ENCODE measurements at regions not wholly inside any gene's neighbourhood (a gene's known extent, or its start where the extent isn't known, plus 50 kb on each side); places are given as distances from the start of the nearest gene placed in this dataset.

- in situ Hi-C loops (cut with MboI; ENCODE audit: low pct_unique_long_range_greater_than_20kb, low sequenced_read_pairs, unreplicated experiment) = no loop called here
- TF ChIP-seq CTCF (IDR thresholded peaks at IDR 0.05; ENCODE audit: extremely low read depth, insufficient read depth, missing control alignments) = no peak
- no peak for DNase-seq (ENCODE audit: low spot score)
Observed at GRCh38 chr16:86398622-86399021, 111.7 kb upstream of the FOXF1 start.

GRCh38 chr16:86401126-86401525 is 109.2 kb upstream of the FOXF1 start:
- no peak for TF ChIP-seq CTCF (IDR thresholded peaks at IDR 0.05; ENCODE audit: extremely low read depth, insufficient read depth, missing control alignments)
- in situ Hi-C loops (cut with MboI; ENCODE audit: low pct_unique_long_range_greater_than_20kb, low sequenced_read_pairs, unreplicated experiment) = no loop called here
- DNase-seq (ENCODE audit: low spot score) = no peak

- in situ Hi-C loops (cut with MboI; ENCODE audit: low pct_unique_long_range_greater_than_20kb, low sequenced_read_pairs, unreplicated experiment) = no loop called here
- no peak for DNase-seq (ENCODE audit: low spot score)
- TF ChIP-seq CTCF (IDR thresholded peaks at IDR 0.05; ENCODE audit: extremely low read depth, insufficient read depth, missing control alignments) = no peak
Observed at GRCh38 chr16:86403085-86403484, 107.2 kb upstream of the FOXF1 start.

- TF ChIP-seq CTCF (IDR thresholded peaks at IDR 0.05; ENCODE audit: extremely low read depth, insufficient read depth, missing control alignments) = no peak
- in situ Hi-C loops (cut with MboI; ENCODE audit: low pct_unique_long_range_greater_than_20kb, low sequenced_read_pairs, unreplicated experiment) = no loop called here
- DNase-seq (ENCODE audit: low spot score) = no peak
Observed at GRCh38 chr16:86403541-86404163, 106.7 kb upstream of the FOXF1 start.

- in situ Hi-C loops (cut with MboI; ENCODE audit: low pct_unique_long_range_greater_than_20kb, low sequenced_read_pairs, unreplicated experiment) = no loop called here
- no peak for TF ChIP-seq CTCF (IDR thresholded peaks at IDR 0.05; ENCODE audit: extremely low read depth, insufficient read depth, missing control alignments)
- DNase-seq (ENCODE audit: low spot score) = no peak
Observed at GRCh38 chr16:86404678-86405077, 105.6 kb upstream of the FOXF1 start.

- in situ Hi-C loops (cut with MboI; ENCODE audit: low pct_unique_long_range_greater_than_20kb, low sequenced_read_pairs, unreplicated experiment) = no loop called here
- TF ChIP-seq CTCF (IDR thresholded peaks at IDR 0.05; ENCODE audit: extremely low read depth, insufficient read depth, missing control alignments) = no peak
- DNase-seq (ENCODE audit: low spot score) = no peak
Observed at GRCh38 chr16:86405319-86405718, 105.0 kb upstream of the FOXF1 start.

- DNase-seq (ENCODE audit: low spot score) = no peak
- in situ Hi-C loops (cut with MboI; ENCODE audit: low pct_unique_long_range_greater_than_20kb, low sequenced_read_pairs, unreplicated experiment) = no loop called here
- TF ChIP-seq CTCF (IDR thresholded peaks at IDR 0.05; ENCODE audit: extremely low read depth, insufficient read depth, missing control alignments) = no peak
Observed at GRCh38 chr16:86406056-86406455, 104.3 kb upstream of the FOXF1 start.

Measured in GM13977 (cell line).